SJSA1 (cell line): ENCODE measurements at regions not wholly inside any gene's neighbourhood (a gene's known extent, or its start where the extent isn't known, plus 50 kb on each side); places are given as distances from the start of the nearest gene placed in this dataset.
A peak's percentile ranks its signal among the peaks of the same experiment; 100 is the strongest.
"Not testable (repeated sequence)": the region's sequence is repeated elsewhere in the genome, so short reads cannot be mapped to it uniquely, and the experiment has no call there.

Experiments used
- DNase-seq, 2 experiments: peaks; one replicate each; pipeline ENCODE4 v3.0.0-alpha.2; 2015 to 2020; ENCODE audit warnings: low spot score in 2 of 2, low read depth in 1 of 2
- H3K27ac ChIP-seq: fragments of 250-450 bp; sonication (Bioruptor Pico); 2 replicates; pipeline ENCODE4 v1.5.1; 2020; ENCODE audit warnings: mild to moderate bottlenecking, moderate library complexity
- H3K27me3 ChIP-seq: fragments of 250-450 bp; sonication (Bioruptor Pico); replicated peaks from 2 replicates; pipeline ENCODE4 v1.5.1; 2020; ENCODE audit warnings: mild to moderate bottlenecking, moderate library complexity
- H3K36me3 ChIP-seq: fragments of 250-450 bp; sonication (Bioruptor Pico); 2 replicates; pipeline ENCODE4 v1.5.1; 2020; ENCODE audit warnings: mild to moderate bottlenecking
- H3K4me1 ChIP-seq: fragments of 250-450 bp; sonication (Bioruptor Pico); replicated peaks from 2 replicates; pipeline ENCODE4 v1.6.1; 2021; ENCODE audit warnings: mild to moderate bottlenecking
- H3K4me3 ChIP-seq: fragments of 250-450 bp; sonication (Bioruptor Pico); 2 replicates; pipeline ENCODE4 v1.5.1; 2020; ENCODE audit warnings: mild to moderate bottlenecking
- H3K9me3 ChIP-seq: fragments of 250-450 bp; sonication (Bioruptor Pico); replicated peaks from 2 replicates; pipeline ENCODE4 v1.5.1; 2020; ENCODE audit warnings: mild to moderate bottlenecking

DNA sequence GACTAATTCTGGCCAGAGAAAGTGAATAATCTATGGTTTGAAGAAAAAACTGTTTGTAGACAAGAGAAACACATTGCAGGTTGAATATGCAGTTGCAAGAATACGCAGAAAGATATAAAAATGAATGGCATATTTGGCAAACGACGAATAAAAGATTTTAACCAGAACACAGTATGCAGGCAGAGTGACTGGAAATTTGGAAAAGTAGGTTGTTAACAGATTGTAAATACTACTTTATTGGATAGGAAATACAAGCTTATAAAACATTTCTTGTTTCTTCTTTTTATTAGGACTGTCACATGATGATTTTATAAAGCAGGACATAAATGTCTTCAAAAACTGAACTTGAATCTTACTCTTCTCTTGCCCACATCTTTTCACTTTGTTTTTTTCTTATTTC, 573.3 kb upstream of the PBX1 start:
- Histone ChIP-seq H3K36me3 (no peaks in the 10 kb centered on the region), H3K4me3 (no peak overlapping the region), H3K27me3 (no peaks in the 10 kb centered on the region), H3K27ac (no peak overlapping the region), H3K9me3 (no peaks in the 10 kb centered on the region), H3K4me1 (no peaks in the 10 kb centered on the region)
- no peak for DNase-seq

GRCh38 chr1:163999131-163999530, 559.9 kb upstream of the PBX1 start:
- Histone ChIP-seq H3K27ac (no peak overlapping the region), H3K4me3 (no peak overlapping the region), H3K36me3 (no peaks in the 10 kb centered on the region), H3K27me3 (no peaks in the 10 kb centered on the region), H3K9me3 (peaks cover 3% of the 10 kb centered on the region; the same call in 1 of the 2 replicates), H3K4me1 (no peaks in the 10 kb centered on the region)
- DNase-seq: no peak

GRCh38 chr1:164006186-164006585, 552.8 kb upstream of the PBX1 start:
- H3K4me3 ChIP-seq, H3K27ac ChIP-seq, H3K9me3 ChIP-seq, H3K27me3 ChIP-seq, DNase-seq, H3K36me3 ChIP-seq, H3K4me1 ChIP-seq: not testable (repeated sequence)

GRCh38 chr1:164006621-164007020, 552.4 kb upstream of the PBX1 start:
- Histone ChIP-seq H3K27me3 (no peaks in the 10 kb centered on the region), H3K9me3 (no peaks in the 10 kb centered on the region), H3K36me3 (no peaks in the 10 kb centered on the region), H3K4me1 (no peaks in the 10 kb centered on the region), H3K4me3 (no peak overlapping the region), H3K27ac (no peak overlapping the region)
- DNase-seq: no peak

DNA sequence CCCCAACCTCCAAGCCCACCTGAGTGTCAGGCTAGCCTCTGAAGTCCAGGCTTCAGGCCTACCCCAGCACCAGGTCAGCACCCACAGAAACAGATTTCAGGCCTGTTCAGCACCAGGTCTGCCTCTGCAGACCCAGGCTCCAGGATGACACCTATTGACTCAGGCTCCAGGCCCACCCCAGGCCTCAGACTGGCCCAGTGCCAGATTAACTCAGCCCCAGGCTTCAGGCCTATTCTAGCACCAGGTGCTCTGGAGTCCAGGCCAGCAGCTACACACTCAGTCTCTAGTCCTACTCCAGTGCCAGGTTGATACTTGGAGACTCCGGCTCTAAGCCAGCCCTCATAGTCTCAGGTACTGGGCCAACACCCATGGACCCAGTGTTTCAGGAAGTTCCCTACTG, 541.7 kb upstream of the PBX1 start:
- H3K36me3 ChIP-seq: no peaks in the 10 kb centered on the region
- H3K4me1 ChIP-seq: no peaks in the 10 kb centered on the region
- peaks cover 2% of the 10 kb centered on the region; the same call in 1 of the 2 replicates for H3K9me3 ChIP-seq
- H3K4me3 ChIP-seq: no peak overlapping the region
- H3K27me3 ChIP-seq: no peaks in the 10 kb centered on the region
- no peak for DNase-seq
- H3K27ac ChIP-seq: no peak overlapping the region

DNA sequence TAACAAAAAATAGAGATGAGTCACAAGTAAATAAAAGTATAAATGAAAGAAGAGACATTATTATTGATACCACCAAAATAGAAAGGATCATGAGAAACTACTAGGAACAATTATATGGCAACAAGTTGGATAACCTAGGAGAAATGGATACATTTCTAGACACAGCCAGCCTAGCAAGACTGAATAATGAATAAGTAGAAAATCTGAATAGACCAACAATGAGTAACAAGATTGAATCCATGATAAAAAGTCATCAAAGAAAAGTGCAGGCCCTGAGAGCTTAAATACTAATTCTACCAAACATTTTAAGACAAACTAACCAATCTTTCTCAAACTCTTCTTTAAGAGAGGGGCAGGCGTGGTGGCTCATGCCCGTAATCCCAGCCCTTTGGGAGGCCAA, 538.6 kb upstream of the PBX1 start:
- H3K9me3 ChIP-seq: peaks cover 2% of the 10 kb centered on the region; the same call in 1 of the 2 replicates
- no peaks in the 10 kb centered on the region for H3K27me3 ChIP-seq
- no peaks in the 10 kb centered on the region for H3K36me3 ChIP-seq
- H3K4me3 ChIP-seq: no peak overlapping the region
- H3K27ac ChIP-seq: no peak overlapping the region
- no peak for DNase-seq
- no peaks in the 10 kb centered on the region for H3K4me1 ChIP-seq

GRCh38 chr1:164021813-164022212, 537.2 kb upstream of the PBX1 start:
- DNase-seq: no peak
- H3K4me3 ChIP-seq: no peak overlapping the region
- no peaks in the 10 kb centered on the region for H3K4me1 ChIP-seq
- H3K27ac ChIP-seq: no peak overlapping the region
- no peaks in the 10 kb centered on the region for H3K27me3 ChIP-seq
- H3K9me3 ChIP-seq: peaks cover 2% of the 10 kb centered on the region; the same call in 1 of the 2 replicates
- H3K36me3 ChIP-seq: no peaks in the 10 kb centered on the region

DNA sequence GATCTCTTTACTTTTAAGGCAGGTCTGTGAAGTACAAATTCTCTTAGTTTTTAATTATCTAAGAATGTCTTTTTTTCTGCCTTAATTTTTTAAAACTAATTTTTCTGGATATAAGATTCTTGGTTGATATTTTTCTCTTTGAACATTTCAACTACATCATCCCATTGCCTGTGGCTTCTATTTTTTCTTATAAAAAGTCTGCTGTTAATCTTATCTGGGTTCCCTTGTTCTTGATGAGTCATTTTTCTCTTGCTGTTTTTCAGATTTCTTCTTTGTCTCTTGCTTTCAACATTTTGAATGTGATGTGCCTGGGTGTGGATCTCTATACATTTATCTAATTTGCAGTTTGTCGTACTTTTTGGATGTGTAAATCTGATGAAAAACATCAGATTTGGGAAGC, 525.2 kb upstream of the PBX1 start:
- Histone ChIP-seq H3K27ac (no peak overlapping the region), H3K9me3 (no peaks in the 10 kb centered on the region), H3K4me3 (no peak overlapping the region), H3K36me3 (no peaks in the 10 kb centered on the region), H3K27me3 (no peaks in the 10 kb centered on the region), H3K4me1 (no peaks in the 10 kb centered on the region)
- DNase-seq: no peak

DNA sequence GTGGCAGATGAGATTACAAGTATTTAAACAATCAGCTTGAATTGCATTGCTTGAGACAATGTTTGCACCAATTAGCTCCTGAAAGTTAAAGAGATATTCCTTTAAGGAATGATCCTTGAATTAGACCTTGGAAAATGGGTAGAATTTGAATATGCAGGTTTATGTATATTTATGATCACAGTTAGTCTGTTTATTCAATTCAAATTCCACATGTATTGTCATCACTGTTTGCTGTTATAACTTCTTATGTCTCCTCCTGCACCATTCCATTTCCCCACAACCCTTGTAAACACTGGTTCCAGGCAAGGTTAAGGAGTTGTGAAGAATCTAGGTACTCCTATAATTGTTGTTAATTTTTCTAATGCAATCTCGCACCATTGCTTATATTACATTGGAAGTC, 518.2 kb upstream of the PBX1 start:
- no peak for DNase-seq
- H3K36me3 ChIP-seq: no peaks in the 10 kb centered on the region
- H3K4me1 ChIP-seq: no peaks in the 10 kb centered on the region
- H3K27me3 ChIP-seq: no peaks in the 10 kb centered on the region
- no peak overlapping the region for H3K27ac ChIP-seq
- no peak overlapping the region for H3K4me3 ChIP-seq
- no peaks in the 10 kb centered on the region for H3K9me3 ChIP-seq

- Histone ChIP-seq H3K27ac (no peak overlapping the region), H3K4me3 (no peak overlapping the region), H3K36me3 (no peaks in the 10 kb centered on the region), H3K27me3 (no peaks in the 10 kb centered on the region), H3K9me3 (no peaks in the 10 kb centered on the region), H3K4me1 (no peaks in the 10 kb centered on the region)
- no peak for DNase-seq
Observed at GRCh38 chr1:164051782-164052181, 507.2 kb upstream of the PBX1 start.

DNA sequence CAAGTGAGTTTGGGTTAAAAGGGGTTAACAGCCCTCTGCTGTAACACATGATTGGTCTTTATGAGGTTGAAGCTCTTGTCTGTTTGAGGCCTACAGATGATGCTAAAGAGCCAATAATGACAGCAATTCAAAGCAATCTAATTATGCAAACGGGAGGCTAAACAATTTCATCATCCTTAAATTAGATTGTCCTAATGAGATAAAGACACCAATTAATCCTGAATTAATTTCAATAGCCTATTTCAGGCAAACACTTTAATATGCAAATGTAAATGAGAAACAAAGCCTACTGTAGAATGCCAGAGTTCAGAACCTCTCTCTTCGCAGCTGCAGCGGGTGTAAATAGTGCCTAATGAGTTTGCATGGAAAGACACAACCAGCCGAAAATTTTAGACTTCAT, 504.7 kb upstream of the PBX1 start:
- Histone ChIP-seq H3K4me3 (no peak overlapping the region), H3K9me3 (no peaks in the 10 kb centered on the region), H3K4me1 (no peaks in the 10 kb centered on the region), H3K36me3 (no peaks in the 10 kb centered on the region), H3K27ac (no peak overlapping the region), H3K27me3 (no peaks in the 10 kb centered on the region)
- DNase-seq: no peak

GRCh38 chr1:164058198-164058597, 500.8 kb upstream of the PBX1 start:
- H3K36me3 ChIP-seq: no peaks in the 10 kb centered on the region
- DNase-seq: no peak
- H3K4me1 ChIP-seq: no peaks in the 10 kb centered on the region
- no peaks in the 10 kb centered on the region for H3K27me3 ChIP-seq
- no peaks in the 10 kb centered on the region for H3K9me3 ChIP-seq
- no peak overlapping the region for H3K4me3 ChIP-seq
- no peak overlapping the region for H3K27ac ChIP-seq

DNA sequence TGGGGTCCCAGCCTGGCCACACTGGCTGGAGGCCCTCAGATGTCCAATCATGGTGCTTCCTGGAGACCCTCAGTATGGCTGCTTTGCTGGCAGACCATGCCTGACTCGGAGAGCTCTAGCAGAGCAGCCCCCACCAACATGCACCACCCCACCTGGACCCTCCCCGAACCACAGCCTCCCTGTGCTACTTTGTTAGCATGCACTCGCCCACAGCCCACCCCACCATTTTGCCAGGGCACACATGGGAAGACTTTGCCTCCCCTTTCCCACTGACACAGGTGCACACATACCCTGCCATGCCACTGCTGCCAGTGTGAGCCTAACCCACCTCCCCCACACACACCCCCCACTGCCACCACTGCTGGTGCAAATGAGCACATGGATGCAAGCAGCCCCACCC, 497.5 kb upstream of the PBX1 start:
- Histone ChIP-seq H3K9me3 (no peaks in the 10 kb centered on the region), H3K36me3 (no peaks in the 10 kb centered on the region), H3K27me3 (no peaks in the 10 kb centered on the region), H3K27ac (no peak overlapping the region), H3K4me1 (no peaks in the 10 kb centered on the region), H3K4me3 (no peak overlapping the region)
- peak in 1 of 2 experiments; percentile 28 for DNase-seq

GRCh38 chr1:164064501-164064900, 494.5 kb upstream of the PBX1 start:
- H3K27me3 ChIP-seq: no peaks in the 10 kb centered on the region
- H3K4me3 ChIP-seq: no peak overlapping the region
- H3K9me3 ChIP-seq: no peaks in the 10 kb centered on the region
- no peaks in the 10 kb centered on the region for H3K4me1 ChIP-seq
- DNase-seq: no peak
- no peaks in the 10 kb centered on the region for H3K36me3 ChIP-seq
- H3K27ac ChIP-seq: no peak overlapping the region

GRCh38 chr1:164071288-164071687, 487.7 kb upstream of the PBX1 start:
- no peaks in the 10 kb centered on the region for H3K27me3 ChIP-seq
- H3K4me1 ChIP-seq: no peaks in the 10 kb centered on the region
- H3K4me3 ChIP-seq: no peak overlapping the region
- H3K9me3 ChIP-seq: no peaks in the 10 kb centered on the region
- no peak overlapping the region for H3K27ac ChIP-seq
- no peak for DNase-seq
- H3K36me3 ChIP-seq: no peaks in the 10 kb centered on the region
